Stimulated activated CD4-positive, alpha-beta T cell treated with anti-CD3 and anti-CD28 coated beads, Interleukin-1b, Interleukin-23, amount 100 ng/mL, for 24 hours (primary cell): ENCODE measurements at regions not wholly inside any gene's neighbourhood (a gene's known extent, or its start where the extent isn't known, plus 50 kb on each side); places are given as distances from the start of the nearest gene placed in this dataset.
"Not testable (repeated sequence)": the region's sequence is repeated elsewhere in the genome, so short reads cannot be mapped to it uniquely, and the experiment has no call there.

Experiments
- DNase-seq, 4 experiments: peaks; one replicate each; pipeline ENCODE4 v3.0.0-alpha.2; 2020; ENCODE audit warnings: low read depth in 4 of 4, low spot score in 1 of 4

- no peak for DNase-seq
Observed at GRCh38 chr11:13168271-13168670, 109.3 kb upstream of the BMAL1 start.

DNA sequence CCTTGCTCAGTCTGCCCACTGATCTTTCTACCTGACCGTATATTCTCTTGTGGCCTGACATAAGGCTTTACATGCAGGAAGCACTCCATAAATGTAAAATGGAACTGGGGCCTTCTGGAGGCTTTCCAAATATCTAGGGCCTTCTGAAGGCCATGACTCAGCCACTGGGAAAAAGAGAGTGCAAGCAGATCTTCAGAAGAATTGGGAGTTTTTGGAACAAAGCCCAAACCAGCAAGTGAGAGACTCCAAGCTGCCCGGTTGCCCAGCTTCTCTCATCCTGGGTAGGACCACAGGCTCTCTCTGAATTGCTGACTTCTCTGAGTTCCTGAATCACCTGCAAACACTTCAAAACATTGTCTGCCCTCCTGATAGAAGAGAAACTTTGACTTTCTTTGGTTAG lies 107.9 kb upstream of the BMAL1 start:
- DNase-seq: no peak

DNA sequence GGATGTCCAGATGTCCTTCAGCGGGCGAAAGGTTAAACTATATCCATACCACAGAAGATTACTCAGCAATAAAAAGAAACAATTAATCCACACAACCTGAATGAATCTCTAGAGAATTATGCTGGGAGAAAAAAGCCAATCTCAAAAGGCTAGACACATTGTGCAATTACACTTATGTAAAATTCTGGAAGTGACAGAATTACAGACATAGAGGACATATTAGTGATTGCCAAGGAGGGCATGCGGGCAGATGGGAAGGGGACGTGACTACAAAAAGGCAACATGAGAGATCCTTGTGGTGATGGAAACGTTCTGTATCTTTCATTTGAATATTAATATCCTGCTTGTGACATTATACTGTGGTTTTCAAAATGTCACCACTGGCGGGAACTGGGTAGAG lies 103.5 kb upstream of the BMAL1 start:
- no peak for DNase-seq

DNA sequence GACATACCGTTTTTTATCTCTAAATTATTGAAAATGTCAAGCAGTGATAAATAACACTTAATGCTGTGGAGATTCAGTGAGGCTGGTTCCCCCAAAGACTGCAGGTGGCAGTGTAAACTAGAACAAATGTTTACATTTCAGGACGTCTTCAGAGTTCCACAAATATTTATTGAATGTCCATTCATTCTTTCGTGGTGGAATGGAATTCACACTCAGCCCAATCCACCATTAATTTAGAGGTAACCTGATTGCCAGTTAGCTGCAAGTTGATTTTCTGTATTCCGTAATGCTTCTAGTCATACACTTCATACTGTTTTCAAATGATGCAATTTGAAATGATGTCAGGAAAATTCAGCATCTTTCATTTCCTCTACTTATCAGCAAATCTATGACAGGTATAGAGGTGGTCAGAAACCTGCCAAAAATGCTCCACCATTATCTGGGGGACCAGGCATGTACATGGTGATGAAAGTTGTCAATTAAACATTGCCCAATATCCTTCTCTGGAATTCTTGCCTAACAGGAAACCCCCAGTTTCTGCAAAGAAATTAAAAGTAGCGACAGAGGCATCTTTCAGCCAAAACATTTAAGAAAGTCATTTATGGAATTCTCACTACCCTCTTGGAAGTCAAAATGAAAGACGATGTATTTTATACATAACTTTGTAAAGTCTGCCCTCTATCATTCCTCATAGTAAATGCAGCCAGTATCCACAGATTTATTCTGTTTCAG lies 94.3 kb upstream of the BMAL1 start:
- DNase-seq: no peak

DNA sequence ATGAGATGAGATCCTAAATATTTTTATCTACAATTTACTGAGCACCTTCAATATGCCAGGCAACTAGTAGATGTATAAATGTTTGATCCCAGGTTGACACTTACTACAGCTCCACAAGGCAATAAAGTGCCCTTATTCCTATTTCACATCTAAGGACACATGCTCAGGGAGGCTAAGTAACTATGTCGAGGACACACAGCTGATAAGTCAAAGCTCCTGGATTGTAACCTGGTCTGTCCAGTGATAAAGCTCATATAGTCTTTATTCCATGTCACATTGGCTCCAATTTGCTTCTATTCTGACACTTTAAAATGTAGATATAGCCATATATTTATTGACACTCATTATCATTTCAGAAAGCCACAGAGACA lies 93.8 kb upstream of the BMAL1 start:
- no peak for DNase-seq

GRCh38 chr11:13184295-13184794 lies 93.2 kb upstream of the BMAL1 start:
- DNase-seq: no peak

DNA sequence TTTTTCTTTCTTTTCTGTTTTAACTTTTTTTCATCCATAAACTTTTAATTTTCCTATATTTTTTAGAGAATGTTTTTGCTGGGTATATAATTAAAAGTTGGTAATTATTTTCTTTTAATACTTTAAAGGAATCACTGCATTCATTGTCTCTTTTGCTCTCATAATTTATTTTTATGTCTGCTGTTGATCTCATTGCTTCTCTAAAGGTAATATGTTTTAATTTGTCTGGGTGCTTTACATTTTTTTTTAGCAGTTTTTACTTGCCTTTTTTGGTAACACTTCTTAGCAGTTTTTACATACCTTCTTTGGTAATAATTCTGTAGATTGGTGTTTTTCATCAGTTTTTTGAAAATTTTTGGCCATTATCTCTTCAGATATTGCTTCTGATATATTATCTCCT lies 89.4 kb upstream of the BMAL1 start:
- no peak for DNase-seq

DNA sequence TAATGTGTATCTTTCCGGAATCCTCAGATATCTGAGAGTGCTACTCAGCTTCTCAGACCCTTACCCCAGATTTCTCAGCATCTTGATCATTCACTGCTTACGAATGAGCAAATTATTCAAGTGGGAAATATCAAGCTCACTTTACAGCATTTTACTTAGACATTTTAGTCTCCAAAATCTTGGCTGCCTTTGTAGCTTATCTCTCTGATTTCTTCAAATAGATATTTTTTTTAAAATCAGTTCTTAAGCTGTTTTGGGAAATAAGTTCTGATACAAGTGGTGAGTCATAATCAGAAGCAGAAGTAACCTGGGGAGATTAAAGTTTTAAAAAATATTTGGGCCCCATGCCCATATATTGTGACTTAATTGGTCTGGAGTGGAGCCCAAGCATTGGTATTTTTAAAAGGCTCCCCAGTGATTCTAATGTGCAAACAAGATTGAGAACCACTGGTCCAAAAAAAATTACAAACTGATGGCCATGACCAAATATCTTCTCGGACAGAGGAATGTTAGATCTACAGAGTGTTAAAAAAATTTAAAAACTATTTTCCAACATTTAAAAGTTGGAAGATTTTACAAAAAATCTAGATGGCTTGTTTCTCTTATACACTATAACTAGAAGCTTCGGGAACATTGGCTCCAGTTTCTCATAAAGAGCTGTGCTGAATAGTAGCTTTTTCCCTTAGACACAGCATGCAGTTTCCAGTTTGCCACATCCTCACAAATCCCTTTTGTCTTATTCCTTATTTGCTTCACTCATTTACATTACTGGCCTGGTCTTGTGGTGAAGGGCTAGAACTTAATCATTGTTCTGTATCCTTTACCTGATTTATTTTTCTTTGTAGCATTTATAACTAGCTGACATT lies 87.8 kb upstream of the BMAL1 start:
- DNase-seq: no peak

- no peak for DNase-seq
Observed at GRCh38 chr11:13193613-13194012, 84.0 kb upstream of the BMAL1 start.

DNA sequence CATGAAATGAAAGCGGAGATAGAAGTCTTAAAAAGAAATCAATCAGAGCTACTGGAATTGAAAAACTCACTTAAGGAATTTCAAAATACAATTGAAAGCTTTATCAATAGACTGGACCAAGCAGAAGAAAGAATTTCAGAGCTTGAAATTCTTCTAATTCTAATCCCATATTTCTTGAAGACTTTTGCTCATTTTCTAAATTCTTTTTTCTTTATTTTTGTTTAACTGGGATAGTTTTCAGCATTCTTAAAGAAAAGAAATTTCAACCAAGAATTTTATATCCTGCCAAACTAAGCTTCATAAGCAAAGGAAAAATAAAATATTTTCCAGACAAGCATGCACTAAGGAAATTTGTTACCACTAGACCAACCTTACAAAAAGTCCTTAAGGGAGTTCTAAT lies 80.2 kb upstream of the BMAL1 start:
- DNase-seq: not testable (repeated sequence)

DNA sequence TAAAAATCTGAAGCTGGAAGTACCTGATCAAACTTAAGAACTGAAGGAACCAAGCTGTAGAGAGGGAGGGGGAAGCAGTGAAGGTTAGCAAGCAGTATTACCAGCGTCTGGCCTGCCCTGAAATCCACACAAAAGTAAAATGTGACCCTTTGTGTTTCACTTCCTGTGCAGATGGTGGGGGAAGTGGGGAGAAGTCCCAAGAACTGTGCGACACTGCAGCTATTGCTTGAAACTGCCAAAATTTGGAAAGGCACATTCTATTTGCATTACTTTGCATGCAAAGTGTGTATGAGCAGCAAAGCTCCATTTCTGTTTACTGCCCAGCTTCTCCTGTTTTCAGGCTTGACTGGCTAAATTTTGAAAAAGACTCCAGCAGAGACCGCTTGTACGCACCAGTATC lies 72.1 kb upstream of the BMAL1 start:
- no peak for DNase-seq

DNA sequence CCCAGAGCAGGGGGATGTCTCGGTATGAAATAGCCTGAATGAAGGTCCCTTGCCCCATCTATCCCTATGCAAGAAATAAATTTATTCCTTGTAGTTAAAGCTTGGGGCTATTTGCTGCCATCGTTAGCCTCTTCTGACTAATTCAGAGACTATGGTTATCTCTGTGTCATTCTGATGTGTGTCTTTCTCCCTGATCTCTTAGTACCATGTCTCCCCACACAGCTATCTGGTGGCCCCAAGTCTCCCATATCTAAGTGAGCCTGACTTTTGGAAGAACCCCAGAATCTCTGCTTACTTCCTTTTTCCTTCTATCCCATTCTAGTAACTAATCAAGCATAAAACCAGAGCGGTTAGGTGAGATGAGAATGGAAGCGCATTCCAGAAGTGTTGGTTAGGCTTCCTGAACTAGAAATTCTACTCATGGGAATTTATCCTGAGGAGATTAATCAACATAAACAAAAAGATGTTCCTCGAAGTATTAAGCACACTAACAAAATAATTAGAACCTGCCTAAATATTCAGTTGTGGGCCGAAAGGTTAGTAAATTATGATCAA lies 71.4 kb upstream of the BMAL1 start:
- DNase-seq: no peak

GRCh38 chr11:13207270-13207664 lies 70.3 kb upstream of the BMAL1 start:
- DNase-seq: no peak

- DNase-seq: no peak
Observed at GRCh38 chr11:13207665-13208594, 69.7 kb upstream of the BMAL1 start.

DNA sequence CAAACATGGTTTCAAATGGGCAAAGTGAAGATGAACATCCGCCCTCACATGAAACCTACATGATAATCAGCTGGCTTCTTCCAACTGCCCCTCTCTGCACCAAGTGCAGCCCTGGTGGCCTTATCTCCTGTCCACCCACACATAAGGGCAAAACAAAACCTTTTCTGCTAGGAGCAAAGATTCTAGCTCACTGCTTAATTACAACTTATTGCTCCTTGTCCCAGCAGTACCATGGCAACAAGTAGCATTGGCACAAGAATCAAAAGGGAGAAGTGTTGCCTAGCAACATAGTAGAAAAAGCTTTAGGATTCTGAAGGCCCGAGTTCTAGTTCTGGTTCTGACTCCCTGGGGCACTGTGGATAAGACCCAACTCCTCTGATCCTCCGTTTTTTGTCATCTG lies 68.7 kb upstream of the BMAL1 start:
- no peak for DNase-seq

GRCh38 chr11:13209379-13209778 lies 68.2 kb upstream of the BMAL1 start:
- no peak for DNase-seq

DNA sequence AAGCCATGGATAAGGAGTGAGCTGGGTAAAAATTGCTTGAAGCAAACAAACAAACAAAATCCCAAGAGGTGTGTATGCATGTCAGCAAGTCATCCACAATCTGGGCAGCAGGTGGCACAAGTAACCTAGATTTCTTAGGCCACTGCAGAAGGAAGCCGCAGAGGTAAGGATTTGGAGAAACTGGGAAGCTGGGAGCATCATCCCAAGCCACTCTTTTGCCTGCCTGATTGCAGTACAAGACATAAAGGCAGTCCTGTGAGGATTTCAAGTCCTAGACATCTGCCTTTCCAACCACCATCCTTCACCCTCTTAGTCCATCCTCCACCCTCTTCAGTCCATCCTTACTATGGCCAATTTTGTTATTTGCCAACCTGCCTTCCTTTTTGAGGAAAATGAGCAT lies 67.2 kb upstream of the BMAL1 start:
- no peak for DNase-seq

DNA sequence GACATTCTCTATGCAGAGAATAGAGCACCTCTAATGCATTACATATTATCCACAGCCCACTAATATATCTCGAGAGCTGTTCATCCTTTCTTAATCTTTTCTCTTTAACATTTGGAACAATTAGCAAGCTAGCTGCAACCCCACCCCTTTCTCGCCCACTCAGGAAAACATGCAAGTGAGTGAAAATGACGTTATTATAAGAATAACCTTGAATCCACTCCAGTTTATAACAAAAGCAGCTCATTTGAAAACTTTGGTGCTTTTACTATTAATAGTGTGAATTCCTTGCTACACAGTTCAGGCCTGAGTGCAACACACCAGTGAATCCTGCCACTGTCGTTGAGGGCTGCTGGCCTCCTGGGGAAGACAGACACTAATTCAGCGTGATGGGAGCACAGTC lies 63.3 kb upstream of the BMAL1 start:
- no peak for DNase-seq

DNA sequence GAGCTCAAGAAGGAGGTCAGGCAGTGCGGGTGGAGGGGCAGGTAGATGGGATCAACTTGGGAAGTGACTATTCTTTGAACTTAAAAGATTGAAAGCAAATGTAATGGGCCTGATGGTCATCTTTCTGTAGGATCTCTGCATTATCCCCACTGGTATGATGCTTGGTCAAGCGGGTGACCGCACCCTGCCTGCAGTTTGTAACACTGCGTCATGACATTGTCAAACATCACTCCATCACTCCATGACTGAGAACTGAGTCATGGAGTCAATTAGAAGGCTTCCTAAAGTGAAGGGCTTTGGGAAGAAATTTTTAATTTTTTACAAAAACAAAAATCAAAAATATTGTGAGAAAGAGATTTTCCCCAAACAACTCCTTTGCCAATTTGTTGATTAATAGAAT lies 62.4 kb upstream of the BMAL1 start:
- DNase-seq: no peak

- peak in 1 of 4 experiments; percentile 13 for DNase-seq
Observed at GRCh38 chr11:13216019-13216710, 61.4 kb upstream of the BMAL1 start.

DNA sequence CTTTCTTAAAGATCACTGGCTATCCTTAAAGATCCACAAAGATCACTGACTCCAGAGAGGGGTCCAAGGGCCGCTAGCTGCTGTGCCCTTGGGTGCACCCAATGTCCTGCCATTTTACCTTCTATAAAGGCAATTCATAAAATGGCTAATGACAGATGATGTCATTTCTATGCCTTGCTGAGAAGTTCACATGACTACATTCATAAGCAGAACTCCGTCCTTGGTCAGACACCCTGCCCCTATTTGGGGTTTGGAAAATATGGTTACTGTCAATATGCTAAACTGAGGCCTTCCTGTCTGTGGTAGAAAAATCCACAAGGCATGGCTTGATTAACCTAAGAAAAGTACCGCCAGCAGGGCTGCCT lies 60.9 kb upstream of the BMAL1 start:
- DNase-seq: no peak
